Gastrocnemius medialis (tissue), 4 donors: ENCODE measurements at regions not wholly inside any gene's neighbourhood (a gene's known extent, or its start where the extent isn't known, plus 50 kb on each side); places are given as distances from the start of the nearest gene placed in this dataset.

Experiments
- CTCF ChIP-seq, 5 experiments: fragments of 450-650 bp in 3 of 5; fragments of 200-600 bp in 2 of 5; sonication (generic) in 2 of 5; IDR thresholded peaks in 4 of 5; conservative IDR thresholded peaks in 1 of 5; 1 replicate in 4 of 5; 2 replicates in 1 of 5; pipeline ENCODE4 v1.5.1; 2016 to 2019; ENCODE audit warnings: antibody characterized with exemption in 5 of 5, mild to moderate bottlenecking in 3 of 5, moderate library complexity in 3 of 5
- POLR2A ChIP-seq, 2 donors: fragments of 450-650 bp; IDR thresholded peaks; one replicate each; pipeline ENCODE4 v1.6.1; 2017; ENCODE audit warnings: antibody characterized with exemption in 2 of 2, mild to moderate bottlenecking in 2 of 2, moderate library complexity in 2 of 2

DNA sequence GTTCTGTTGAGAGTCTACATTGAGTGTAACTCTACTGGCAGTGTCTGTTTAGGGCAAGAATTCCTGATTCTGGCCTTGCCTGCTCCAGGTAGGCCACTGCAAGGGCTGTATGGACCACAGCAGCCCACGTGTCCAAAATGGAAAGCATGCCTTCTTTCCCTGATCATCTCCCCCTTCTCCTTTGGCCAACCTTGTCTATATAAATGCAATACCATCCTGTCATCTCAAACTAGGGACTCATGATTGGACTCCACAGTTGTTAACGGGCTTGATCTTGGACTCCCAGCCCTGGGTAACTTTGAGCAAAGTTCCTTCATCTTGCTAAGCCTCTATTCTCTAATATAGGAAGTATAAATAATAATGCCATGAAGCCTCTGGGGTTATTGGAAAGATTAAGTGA lies 533.6 kb downstream of the BNC2 start:
- TF ChIP-seq CTCF (IDR thresholded peaks at IDR 0.05 in 4 of 5, conservative IDR thresholded peaks at IDR 0.05 in 1 of 5) (no peak), POLR2A (IDR thresholded peaks at IDR 0.05) (no peak)
